Right atrium auricular region (tissue), 2 donors: ENCODE measurements at regions not wholly inside any gene's neighbourhood (a gene's known extent, or its start where the extent isn't known, plus 50 kb on each side); places are given as distances from the start of the nearest gene placed in this dataset.

Source experiments
- DNase-seq: peaks from one replicate; pipeline ENCODE4 v3.0.0-alpha.2; 2019; ENCODE audit warnings: low spot score
- H3K27ac ChIP-seq, 2 donors: fragments of 200-600 bp; sonication (generic); 1 replicate in 1 of 2; 2 replicates in 1 of 2; pipeline ENCODE4 v1.5.1; 2016 to 2019
- H3K27me3 ChIP-seq, 2 donors: fragments of 200-600 bp; sonication (generic); one replicate each; pipeline versions ENCODE4 v1.5.1 to v1.6.0; 2017 to 2019
- H3K36me3 ChIP-seq: fragments of 200-600 bp; sonication (generic); one replicate; pipeline ENCODE4 v1.5.1; 2016
- H3K4me1 ChIP-seq, 2 donors: fragments of 200-600 bp; sonication (generic); one replicate each; pipeline versions ENCODE4 v1.5.1 to v1.6.0; 2017 to 2019
- H3K4me3 ChIP-seq, 2 donors: fragments of 200-600 bp; sonication (generic); 1 replicate in 1 of 2; 2 replicates in 1 of 2; pipeline ENCODE4 v1.5.1; 2017 to 2019; ENCODE audit warnings: mild to moderate bottlenecking in 1 of 2, moderate library complexity in 1 of 2
- H3K9me3 ChIP-seq, 2 donors: fragments of 200-600 bp; sonication (generic); one replicate each; pipeline ENCODE4 v1.5.1; 2019
- TF ChIP-seq, protein P1 (sequence below), 2 donors: fragments of 200-600 bp; sonication (generic); IDR thresholded peaks; one replicate each; pipeline ENCODE4 v1.5.1; 2019; ENCODE audit warnings: antibody characterized with exemption in 2 of 2

DNA sequence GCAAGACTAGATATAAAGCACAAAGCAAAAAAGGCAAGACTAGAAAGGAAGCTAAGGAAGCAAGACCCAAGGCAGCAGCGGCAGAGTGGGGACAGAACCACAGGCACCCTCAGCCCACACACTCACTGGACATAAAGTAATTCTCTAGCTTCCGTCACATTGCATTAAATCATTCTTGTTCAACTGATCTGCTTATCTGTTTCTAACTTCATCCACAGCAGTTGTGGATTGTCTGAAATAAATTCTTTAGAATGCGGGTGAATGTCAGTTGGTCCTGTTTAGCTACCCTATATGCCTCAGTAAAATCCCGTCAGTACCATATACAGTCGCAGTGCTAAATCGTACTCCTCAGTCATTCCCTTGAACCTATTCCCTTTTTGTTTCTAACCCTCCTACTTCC, 183.2 kb upstream of the SLC39A10 start:
- H3K36me3 ChIP-seq = no peaks in the 10 kb centered on the region
- DNase-seq = no peak
- TF ChIP-seq, protein P1, sequence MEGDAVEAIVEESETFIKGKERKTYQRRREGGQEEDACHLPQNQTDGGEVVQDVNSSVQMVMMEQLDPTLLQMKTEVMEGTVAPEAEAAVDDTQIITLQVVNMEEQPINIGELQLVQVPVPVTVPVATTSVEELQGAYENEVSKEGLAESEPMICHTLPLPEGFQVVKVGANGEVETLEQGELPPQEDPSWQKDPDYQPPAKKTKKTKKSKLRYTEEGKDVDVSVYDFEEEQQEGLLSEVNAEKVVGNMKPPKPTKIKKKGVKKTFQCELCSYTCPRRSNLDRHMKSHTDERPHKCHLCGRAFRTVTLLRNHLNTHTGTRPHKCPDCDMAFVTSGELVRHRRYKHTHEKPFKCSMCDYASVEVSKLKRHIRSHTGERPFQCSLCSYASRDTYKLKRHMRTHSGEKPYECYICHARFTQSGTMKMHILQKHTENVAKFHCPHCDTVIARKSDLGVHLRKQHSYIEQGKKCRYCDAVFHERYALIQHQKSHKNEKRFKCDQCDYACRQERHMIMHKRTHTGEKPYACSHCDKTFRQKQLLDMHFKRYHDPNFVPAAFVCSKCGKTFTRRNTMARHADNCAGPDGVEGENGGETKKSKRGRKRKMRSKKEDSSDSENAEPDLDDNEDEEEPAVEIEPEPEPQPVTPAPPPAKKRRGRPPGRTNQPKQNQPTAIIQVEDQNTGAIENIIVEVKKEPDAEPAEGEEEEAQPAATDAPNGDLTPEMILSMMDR (IDR thresholded peaks at IDR 0.05) = no peak
- no peaks in the 10 kb centered on the region for H3K9me3 ChIP-seq
- H3K27me3 ChIP-seq = no peaks in the 10 kb centered on the region
- no peak overlapping the region for H3K4me3 ChIP-seq
- no peaks in the 10 kb centered on the region for H3K4me1 ChIP-seq
- no peak overlapping the region for H3K27ac ChIP-seq

- Histone ChIP-seq H3K36me3 (no peaks in the 10 kb centered on the region), H3K4me3 (no peak overlapping the region), H3K27ac (no peak overlapping the region), H3K9me3 (no peaks in the 10 kb centered on the region), H3K4me1 (no peaks in the 10 kb centered on the region), H3K27me3 (no peaks in the 10 kb centered on the region)
- no peak for DNase-seq
- TF ChIP-seq, protein P1 (IDR thresholded peaks at IDR 0.05) = no peak
Measured at GRCh38 chr2:195472501-195473234, 184.4 kb upstream of the SLC39A10 start.

DNA sequence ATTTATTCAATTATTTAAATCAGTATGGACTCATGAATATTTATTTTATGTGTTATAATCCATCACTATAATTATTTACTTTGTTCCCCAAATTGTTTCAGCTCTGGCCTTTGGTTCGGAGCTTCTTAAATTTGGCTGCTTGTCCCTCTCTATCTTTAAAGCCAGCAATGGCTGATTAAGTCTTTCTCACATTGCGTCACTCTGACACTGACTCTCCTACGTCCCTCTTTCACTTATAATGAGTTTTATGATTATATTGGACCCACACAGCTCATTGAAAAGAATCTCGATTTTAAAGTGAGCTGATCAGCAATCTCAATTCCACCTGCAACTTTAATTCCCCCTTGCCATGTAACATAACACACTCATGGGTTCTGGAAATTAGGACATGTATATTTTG, 185.2 kb upstream of the SLC39A10 start:
- Histone ChIP-seq H3K36me3 (no peaks in the 10 kb centered on the region), H3K27ac (no peak overlapping the region), H3K27me3 (no peaks in the 10 kb centered on the region), H3K9me3 (peaks cover 0 to 2% of the 10 kb centered on the region in 2 donors), H3K4me3 (no peak overlapping the region), H3K4me1 (no peaks in the 10 kb centered on the region)
- TF ChIP-seq, protein P1 (IDR thresholded peaks at IDR 0.05) = no peak
- no peak for DNase-seq

DNA sequence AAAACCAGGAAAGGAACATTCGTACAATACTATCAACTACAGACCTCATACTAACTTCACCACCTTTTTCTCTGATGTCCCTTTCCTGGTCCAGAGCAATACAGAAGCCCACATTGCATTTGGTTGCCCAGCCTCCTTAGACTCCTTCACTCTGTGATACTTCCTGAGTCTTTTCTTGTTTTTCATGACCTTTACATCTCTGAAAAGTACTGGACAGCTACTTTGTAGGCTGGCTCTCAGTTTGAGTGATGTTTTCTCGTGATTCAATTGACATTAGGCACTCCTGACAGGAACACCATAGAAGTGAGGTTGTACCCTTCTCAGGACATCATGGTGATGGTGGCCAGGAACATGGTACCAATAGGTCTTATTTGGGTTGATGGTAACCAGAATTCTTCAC, 185.9 kb upstream of the SLC39A10 start:
- Histone ChIP-seq H3K4me3 (no peak overlapping the region), H3K27me3 (no peaks in the 10 kb centered on the region), H3K27ac (no peak overlapping the region), H3K4me1 (no peaks in the 10 kb centered on the region), H3K36me3 (no peaks in the 10 kb centered on the region), H3K9me3 (peaks cover 0 to 8% of the 10 kb centered on the region in 2 donors)
- DNase-seq = no peak
- TF ChIP-seq, protein P1 (IDR thresholded peaks at IDR 0.05) = no peak

DNA sequence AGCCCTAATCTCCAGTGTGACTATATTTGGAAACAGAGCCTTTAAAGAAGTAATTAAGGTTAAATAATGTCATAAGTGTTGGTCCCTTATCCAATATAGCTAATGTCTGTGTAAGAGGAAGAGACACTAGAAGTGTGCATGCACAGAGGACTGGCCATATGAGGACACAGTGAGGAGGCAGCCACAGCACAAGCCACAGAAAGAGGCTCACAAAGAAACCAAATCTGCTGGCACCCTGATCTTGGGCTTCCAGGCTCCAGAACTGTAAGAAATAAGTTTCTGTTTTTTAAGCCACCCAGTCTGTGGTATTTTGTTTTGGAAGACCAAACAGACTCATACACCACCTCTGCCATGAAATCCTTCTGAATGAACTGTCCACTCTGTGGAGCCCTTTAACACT, 186.4 kb upstream of the SLC39A10 start:
- Histone ChIP-seq H3K27me3 (no peaks in the 10 kb centered on the region), H3K4me3 (no peak overlapping the region), H3K4me1 (no peaks in the 10 kb centered on the region), H3K9me3 (peaks cover 0 to 10% of the 10 kb centered on the region in 2 donors), H3K27ac (no peak overlapping the region), H3K36me3 (no peaks in the 10 kb centered on the region)
- DNase-seq = no peak
- TF ChIP-seq, protein P1 (IDR thresholded peaks at IDR 0.05) = no peak

GRCh38 chr2:195468771-195469170, 188.3 kb upstream of the SLC39A10 start:
- DNase-seq = no peak
- Histone ChIP-seq H3K27me3 (no peaks in the 10 kb centered on the region), H3K4me1 (no peaks in the 10 kb centered on the region), H3K9me3 (peaks cover 0 to 15% of the 10 kb centered on the region in 2 donors), H3K36me3 (no peaks in the 10 kb centered on the region), H3K4me3 (no peak overlapping the region), H3K27ac (no peak overlapping the region)
- TF ChIP-seq, protein P1 (IDR thresholded peaks at IDR 0.05) = no peak
